A549 (cell line): ENCODE measurements at regions not wholly inside any gene's neighbourhood (a gene's known extent, or its start where the extent isn't known, plus 50 kb on each side); places are given as distances from the start of the nearest gene placed in this dataset.

ENCODE experiments used
- ATAC-seq, 2 experiments: fragments of 200-7000 bp in 1 of 2; fragments of >200 bp in 1 of 2; cut with Nextera tagmentation in 1 of 2; cut with Tn5 transposase in 1 of 2; 3 replicates each; pipeline versions ENCODE4 v1.8.0 to v1.9.1; 2018 to 2020; ENCODE audit warnings: mild to moderate bottlenecking in 1 of 2, moderate library complexity in 1 of 2
- CTCF ChIA-PET: fragments of 300-600 bp; sonication (Branson Sonifier 250); formaldehyde crosslinking; extraction: SDS; loops from one replicate; lab custom pipeline; 2021; ENCODE audit warnings: antibody characterized with exemption, inconsistent platforms; lab: Yijun Ruan, JAX
- POLR2A ChIA-PET: fragments of 350-600 bp; formaldehyde crosslinking; extraction: SDS; loops from one replicate; lab custom pipeline; 2021; ENCODE audit warnings: antibody characterized with exemption, inconsistent platforms; lab: Yijun Ruan, JAX
- DNase-seq, 2 experiments: peaks; one replicate each; pipeline versions ENCODE4 v3.0.0 to v3.0.0-alpha.2; 2011 to 2016; ENCODE audit warnings: low read depth in 1 of 2, low spot score in 1 of 2
- FAIRE-seq: peaks from 2 replicates; lab custom pipeline; 2011; peaks lifted over from hg19 to GRCh38; lab: Jason Lieb, UNC
- H3K27ac ChIP-seq, 2 experiments: fragments of >200 bp; sonication (Bioruptor Twin); formaldehyde crosslinking; 3 replicates each; pipeline ENCODE4 v1.5.1; 2016 to 2017
- H3K4me1 ChIP-seq: fragments of >200 bp; sonication (Bioruptor Twin); formaldehyde crosslinking; 3 replicates; pipeline ENCODE4 v1.6.1; 2016
- H3K4me2 ChIP-seq: fragments of >200 bp; sonication (Bioruptor Twin); formaldehyde crosslinking; 3 replicates; pipeline ENCODE4 v1.6.1; 2016
- H3K4me3 ChIP-seq: fragments of >200 bp; sonication (Bioruptor Twin); formaldehyde crosslinking; 3 replicates; pipeline ENCODE4 v1.5.1; 2016
- H3K9me3 ChIP-seq: fragments of >200 bp; sonication (Bioruptor Twin); formaldehyde crosslinking; 3 replicates; pipeline ENCODE4 v1.6.1; 2016
- ATOH8 ChIP-seq: fragments of 250-450 bp; sonication (Bioruptor Pico); IDR thresholded peaks from 2 replicates; pipeline ENCODE4 v1.5.0; 2020; ENCODE audit warnings: low read depth, mild to moderate bottlenecking, moderate library complexity
- BCL3 ChIP-seq: fragments of >200 bp; sonication (Bioruptor Twin); formaldehyde crosslinking; IDR thresholded peaks from 3 replicates; pipeline ENCODE4 v1.6.1; 2016
- BHLHE40 ChIP-seq: IDR thresholded peaks from 2 replicates; pipeline ENCODE4 v1.6.1; 2012; ENCODE audit warnings: low read depth, low read length, inconsistent platforms
- CTCF ChIP-seq: fragments of >200 bp; sonication (Bioruptor Twin); formaldehyde crosslinking; IDR thresholded peaks from 3 replicates; pipeline ENCODE4 v1.5.1; 2016
- EHF ChIP-seq: fragments of 250-450 bp; sonication (Bioruptor Pico); IDR thresholded peaks from 2 replicates; pipeline ENCODE4 v1.5.0; 2020; ENCODE audit warnings: mild to moderate bottlenecking
- ELK1 ChIP-seq: fragments of 150-350 bp; IDR thresholded peaks from 2 replicates; pipeline ENCODE4 v1.6.1; 2014; ENCODE audit warnings: low read depth, mild to moderate bottlenecking, low read length
- FOSL2 ChIP-seq, 2 experiments: fragments of 450-650 bp in 1 of 2; fragments of >200 bp in 1 of 2; sonication (Bioruptor Twin) in 1 of 2; formaldehyde crosslinking; IDR thresholded peaks; 2 replicates each; pipeline versions ENCODE4 v1.5.0 to v1.6.1; 2016 to 2020; ENCODE audit warnings: mild to moderate bottlenecking in 1 of 2, moderate library complexity in 1 of 2
- FOXS1 ChIP-seq: fragments of 250-450 bp; sonication (Bioruptor Pico); IDR thresholded peaks from 2 replicates; pipeline ENCODE4 v1.5.0; 2020; ENCODE audit warnings: mild to moderate bottlenecking, moderate library complexity
- HEYL ChIP-seq: fragments of 250-450 bp; sonication (Bioruptor Pico); IDR thresholded peaks from 2 replicates; pipeline ENCODE4 v1.8.0; 2021; ENCODE audit warnings: mild to moderate bottlenecking, moderate library complexity
- HMGXB4 ChIP-seq: fragments of 250-450 bp; sonication (Bioruptor Pico); IDR thresholded peaks from 2 replicates; pipeline ENCODE4 v1.5.0; 2021; ENCODE audit warnings: mild to moderate bottlenecking, moderate library complexity, borderline replicate concordance
- HOXA7 ChIP-seq: fragments of 250-450 bp; sonication (Bioruptor Pico); IDR thresholded peaks from 2 replicates; pipeline ENCODE4 v1.5.0; 2020; ENCODE audit warnings: mild to moderate bottlenecking, moderate library complexity
- HOXB13 ChIP-seq: fragments of 250-450 bp; sonication (Bioruptor Pico); IDR thresholded peaks from 2 replicates; pipeline ENCODE4 v1.5.0; 2020; ENCODE audit warnings: low read depth, mild to moderate bottlenecking, moderate library complexity
- JUNB ChIP-seq: fragments of >200 bp; sonication (Bioruptor Twin); formaldehyde crosslinking; IDR thresholded peaks from 2 replicates; pipeline ENCODE4 v1.6.1; 2016
- KDM5A ChIP-seq: fragments of 200-600 bp; sonication (generic); IDR thresholded peaks from 2 replicates; pipeline ENCODE4 v1.6.1; 2016; ENCODE audit warnings: antibody characterized with exemption, mild to moderate bottlenecking
- MAZ ChIP-seq: fragments of 150-350 bp; IDR thresholded peaks from 2 replicates; pipeline ENCODE4 v1.6.1; 2014; ENCODE audit warnings: antibody characterized with exemption, low read depth, low read length, borderline replicate concordance
- MYC ChIP-seq: IDR thresholded peaks from 2 replicates; pipeline ENCODE4 v1.6.1; 2012; ENCODE audit warnings: mild to moderate bottlenecking, inconsistent platforms, low read length, improper control_type of control experiment, borderline replicate concordance
- NPAS2 ChIP-seq: fragments of 250-450 bp; sonication (Bioruptor Pico); IDR thresholded peaks from 2 replicates; pipeline ENCODE4 v1.8.0; 2022; ENCODE audit warnings: mild to moderate bottlenecking, moderate library complexity, borderline replicate concordance
- PBX3 ChIP-seq: IDR thresholded peaks from 2 replicates; pipeline ENCODE4 v1.6.1; 2012
- PHF8 ChIP-seq: fragments of 200-600 bp; sonication (generic); IDR thresholded peaks from 2 replicates; pipeline ENCODE4 v1.6.1; 2016; ENCODE audit warnings: low read depth, mild to moderate bottlenecking, antibody characterized with exemption, moderate library complexity, borderline replicate concordance
- POLR2A ChIP-seq: IDR thresholded peaks from 2 replicates; pipeline ENCODE4 v1.6.1; 2012; ENCODE audit warnings: mild to moderate bottlenecking, low read length
- RARB ChIP-seq: fragments of 250-450 bp; sonication (Bioruptor Pico); IDR thresholded peaks from 2 replicates; pipeline ENCODE4 v1.8.0; 2021; ENCODE audit warnings: mild to moderate bottlenecking, moderate library complexity
- RCOR1 ChIP-seq: fragments of 150-350 bp; IDR thresholded peaks from 2 replicates; pipeline ENCODE4 v1.6.1; 2014; ENCODE audit warnings: antibody characterized with exemption, low read length, low read depth
- SMC3 ChIP-seq: fragments of >200 bp; sonication (Bioruptor Twin); formaldehyde crosslinking; IDR thresholded peaks from 3 replicates; pipeline ENCODE4 v1.6.1; 2018; ENCODE audit warnings: inconsistent platforms
- SREBF2 ChIP-seq: fragments of 450-650 bp; IDR thresholded peaks from 2 replicates; pipeline ENCODE4 v1.6.1; 2014; ENCODE audit warnings: mild to moderate bottlenecking, moderate library complexity
- USF2 ChIP-seq: fragments of 450-650 bp; IDR thresholded peaks from 2 replicates; pipeline ENCODE4 v1.6.1; 2014; ENCODE audit warnings: antibody characterized with exemption
- WGBS: methylation state at CpG from one replicate; pipeline ENCODE4 v1.1.6; 2017; ENCODE audit errors: missing lambda C conversion rate; 5-methylcytosine and 5-hydroxymethylcytosine counted together

- WGBS, result 42% methylated on average over 8 of the region's 8 CpGs
- CTCF ChIA-PET, result interaction anchor here (1.1 kb wide), 1 partner anchor 695 kb away, joined by 4 read pairs; no protein-coding TSS in a partner anchor
Measured at GRCh38 chr2:851680-852079, 99.0 kb upstream of the SNTG2 start.

GRCh38 chr2:851078-851477 is 99.6 kb upstream of the SNTG2 start:
- no peak overlapping the region for H3K4me3 ChIP-seq
- no peaks in the 10 kb centered on the region for H3K9me3 ChIP-seq
- no peak for TF ChIP-seq JUNB
- TF ChIP-seq HOXA7 (CRISPR knock-in tag), result no peak
- no peak for TF ChIP-seq EHF (CRISPR knock-in tag)
- TF ChIP-seq HEYL (CRISPR knock-in tag), result no peak
- TF ChIP-seq MYC, result no peak
- no peak for TF ChIP-seq MAZ
- no peak for TF ChIP-seq HMGXB4 (CRISPR knock-in tag)
- no peaks in the 10 kb centered on the region for H3K4me1 ChIP-seq
- H3K27ac ChIP-seq, result no peak overlapping the region
- H3K4me2 ChIP-seq, result no peak overlapping the region
- CTCF ChIA-PET, result no interaction called here
- FAIRE-seq, result no peak
- ATAC-seq, result peak in 1 of 2 experiments; percentile 23; a peak in 3 of 6 replicates
- POLR2A ChIA-PET, result no interaction called here
- no peak for DNase-seq
- whole genome bisulfite sequencing, result 19% methylated on average over 3 of the region's 3 CpGs

More at GRCh38 chr2:851680-852079, 99.0 kb upstream of the SNTG2 start:
- no peak for ATAC-seq
- Histone ChIP-seq H3K27ac (no peak overlapping the region), H3K4me1 (no peaks in the 10 kb centered on the region), H3K4me2 (no peak overlapping the region), H3K9me3 (no peaks in the 10 kb centered on the region), H3K4me3 (no peak overlapping the region)
- POLR2A ChIA-PET, result no interaction called here
- DNase-seq, result no peak
- TF ChIP-seq BHLHE40 (no peak), POLR2A (no peak), FOXS1 (CRISPR knock-in tag) (no peak), PBX3 (no peak), FOSL2 (IDR thresholded peaks at IDR 0.05) (no peak), FOSL2 (CRISPR knock-in tag; IDR thresholded peaks at IDR 0.05) (no peak), ATOH8 (CRISPR knock-in tag) (no peak), RCOR1 (no peak), RARB (no peak)
- no peak for FAIRE-seq

GRCh38 chr2:850429-850828 is 100.2 kb upstream of the SNTG2 start:
- TF ChIP-seq SMC3, result no peak
- no peak for TF ChIP-seq USF2
- TF ChIP-seq RCOR1, result no peak
- no peak for TF ChIP-seq NPAS2
- no peak for TF ChIP-seq KDM5A
- no peak for TF ChIP-seq ELK1
- TF ChIP-seq HOXB13 (CRISPR knock-in tag), result no peak
- no peak for TF ChIP-seq BCL3
- no peak for TF ChIP-seq PHF8
- TF ChIP-seq SREBF2, result no peak
- TF ChIP-seq CTCF, result no peak
- DNase-seq, result no peak
- ChIA-PET CTCF (no interaction called here), POLR2A (no interaction called here)
- no peak for FAIRE-seq
- Histone ChIP-seq H3K27ac (no peak overlapping the region), H3K4me3 (no peak overlapping the region), H3K4me1 (no peaks in the 10 kb centered on the region), H3K4me2 (no peak overlapping the region), H3K9me3 (no peaks in the 10 kb centered on the region)
- WGBS, result 29% methylated on average over 5 of the region's 5 CpGs
- peak in 1 of 2 experiments; percentile 56; a peak in 3 of 6 replicates for ATAC-seq
